Heart left ventricle (tissue), 16 donors: ENCODE measurements at regions not wholly inside any gene's neighbourhood (a gene's known extent, or its start where the extent isn't known, plus 50 kb on each side); places are given as distances from the start of the nearest gene placed in this dataset.

Source experiments
- ATAC-seq, 4 donors: fragments of 200-7000 bp; cut with Tn5 transposase; one replicate each; pipeline ENCODE4 v1.9.1; 2020 to 2022; ENCODE audit warnings: moderate library complexity in 4 of 4, mild to moderate bottlenecking in 3 of 4, moderate number of reproducible peaks in 1 of 4
- DNase-seq, 5 donors: peaks; one replicate each; pipeline ENCODE4 v3.0.0-alpha.2; 2020
- H3K27ac ChIP-seq, 12 donors: fragments of 200-600 bp; sonication (generic) in 4 of 12; one replicate each; pipeline versions ENCODE4 v1.5.0 to v1.8.0; 2016 to 2022; ENCODE audit warnings: mild to moderate bottlenecking in 2 of 12
- H3K27me3 ChIP-seq, 9 donors: fragments of 200-600 bp; sonication (generic) in 2 of 9; one replicate each; pipeline versions ENCODE4 v1.5.1 to v1.8.0; 2016 to 2022; ENCODE audit warnings: mild to moderate bottlenecking in 3 of 9
- H3K36me3 ChIP-seq, 9 donors: fragments of 200-600 bp; sonication (generic) in 2 of 9; one replicate each; pipeline versions ENCODE4 v1.5.0 to v1.8.0; 2018 to 2022; ENCODE audit warnings: mild to moderate bottlenecking in 2 of 9
- H3K4me1 ChIP-seq, 12 donors: fragments of 200-600 bp; sonication (generic) in 4 of 12; one replicate each; pipeline versions ENCODE4 v1.5.0 to v1.8.0; 2016 to 2022; ENCODE audit warnings: mild to moderate bottlenecking in 3 of 12
- H3K4me3 ChIP-seq, 12 donors: fragments of 200-600 bp; sonication (generic) in 4 of 12; one replicate each; pipeline versions ENCODE4 v1.5.0 to v1.8.0; 2017 to 2022; ENCODE audit warnings: mild to moderate bottlenecking in 9 of 12, moderate library complexity in 4 of 12
- H3K9me3 ChIP-seq, 12 donors: fragments of 200-600 bp; sonication (generic) in 4 of 12; one replicate each; pipeline versions ENCODE4 v1.5.0 to v1.8.0; 2016 to 2022; ENCODE audit warnings: mild to moderate bottlenecking in 1 of 12
- CTCF ChIP-seq, 12 donors: fragments of 200-600 bp; sonication (generic) in 4 of 12; IDR thresholded peaks; one replicate each; pipeline versions ENCODE4 v1.5.0 to v1.8.0; 2018 to 2022; ENCODE audit warnings: antibody characterized with exemption in 12 of 12, mild to moderate bottlenecking in 5 of 12
- POLR2A ChIP-seq, 2 donors: fragments of 450-650 bp; IDR thresholded peaks; one replicate each; pipeline ENCODE4 v1.6.1; 2017; ENCODE audit warnings: antibody characterized with exemption in 2 of 2, mild to moderate bottlenecking in 2 of 2, moderate library complexity in 2 of 2
- WGBS, 4 donors: extraction: QIAGEN DNeasy Blood & Tissue Kit in 2 of 4; methylation state at CpG; one replicate each; pipeline versions ENCODE4 v1.1.5 to v1.1.7; 2013 to 2018; 5-methylcytosine and 5-hydroxymethylcytosine counted together
- intact Hi-C, 10 donors: fragments of 100-400 bp; cut with DNase I; formaldehyde crosslinking; loops; one replicate each; pipeline versions ENCODE4 v1.11.1 to v1.14.2; 2022
- donor health status: ischemic (EF 13 %, LVEDD 7.1; RV severe dilation, severe dysfunction).
- donor health status: healthy with polysubstance abuse.
- donor health status: DM: no; HTN: yes; CAD: no.
- donor health status: DM: no; HTN: no; CAD: no.
- donor health status: ischemic (EF 25% LVEDD 6.9; RV normal size, moderate dysfunction).
- donor health status: ischemic (EF 25% LVEDD 5.7; RV mildly dilated, moderate dysfunction).
- donor health status: healthy.
- donor health status: DM: yes; HTN: yes; CAD: no.
- donor health status: ischemic (EF 35%, LVEDD 5.7; RV mildly dilated, moderate dysfunction).
- donor health status: nonischemic (EF 11% LVEDD 7.7; RV severe dilation, severe dysfunction).
- donor health status: DM: yes; HTN: yes; CAD: no.
- donor health status: PGD.
- donor health status: ischemic (EF 29% LVEDD 5.4; RV normal size, mild dysfunction).
- donor health status: nonischemic (EF 23%, LVEDD 6.1; RV moderate dilation, normal function).

DNA sequence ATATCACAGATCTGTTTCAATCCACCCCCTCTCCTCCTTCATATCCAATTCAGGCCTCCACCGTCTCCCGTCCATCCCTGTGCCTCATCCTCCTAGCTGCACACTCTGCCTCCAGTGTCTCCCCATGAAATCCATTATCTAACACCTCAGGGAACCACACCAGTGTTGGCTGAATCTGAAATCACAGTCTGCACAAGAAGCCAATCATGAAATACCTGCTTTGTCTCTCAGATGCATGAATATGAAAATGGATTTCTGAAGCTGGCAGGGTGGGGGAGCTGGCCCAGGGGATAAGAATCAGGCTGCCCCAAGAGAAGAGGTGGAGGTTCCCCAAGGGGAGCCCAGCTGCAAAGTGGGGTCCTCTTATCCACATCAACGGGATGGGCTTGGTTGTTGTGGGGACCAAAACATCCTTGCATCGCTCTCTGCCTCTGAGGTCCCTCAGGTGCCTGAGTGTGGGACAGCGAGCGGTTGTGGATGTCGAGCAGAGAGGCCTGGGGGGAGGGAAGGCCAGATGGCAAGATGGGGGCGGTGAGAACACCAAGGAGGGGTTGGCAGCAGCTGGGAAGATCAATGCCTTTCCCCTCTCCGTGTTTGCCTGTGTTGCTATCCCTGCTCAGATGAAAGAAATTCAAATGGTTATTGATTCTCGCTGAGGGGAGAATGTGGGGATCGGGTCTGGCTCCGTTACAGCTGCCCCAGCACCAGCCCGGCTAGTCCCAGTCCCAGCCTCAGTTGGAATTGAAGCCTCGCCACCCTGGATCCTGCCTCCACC lies 237.3 kb upstream of the POU3F1 start:
- WGBS, 4 donors: 64 to 82% (median 71%) methylated on average over 14 of the region's 14 CpGs

DNA sequence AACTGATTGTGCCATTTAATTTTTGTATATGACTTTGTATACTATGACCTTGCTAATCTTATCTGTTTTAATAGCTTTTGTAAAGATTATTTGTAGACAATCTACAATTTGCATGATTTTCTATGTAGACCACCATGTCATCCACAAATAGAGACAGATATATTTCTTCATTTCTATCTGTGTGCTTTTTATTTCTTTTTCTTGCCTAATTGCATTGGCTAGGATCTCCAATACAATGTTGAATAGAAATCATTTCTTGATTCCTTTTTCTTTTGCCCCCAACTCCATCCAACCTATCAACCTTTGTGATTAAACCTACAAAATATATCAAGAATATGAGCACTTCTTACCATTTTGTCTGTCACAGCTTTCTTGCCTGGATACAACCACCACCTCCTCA lies 232.6 kb upstream of the POU3F1 start:
- H3K4me3 ChIP-seq: no peak overlapping the region
- H3K9me3 ChIP-seq: peaks cover 0 to 29% (median 13%) of the 10 kb centered on the region in 12 donors
- H3K4me1 ChIP-seq: no peaks in the 10 kb centered on the region
- H3K36me3 ChIP-seq: no peaks in the 10 kb centered on the region
- intact Hi-C loops: no loop called here
- ATAC-seq: no peak
- H3K27me3 ChIP-seq: peaks cover 0 to 11% (median 0%) of the 10 kb centered on the region in 9 donors
- TF ChIP-seq CTCF (IDR thresholded peaks at IDR 0.05): no peak
- no peak for TF ChIP-seq POLR2A (IDR thresholded peaks at IDR 0.05)
- no peak for DNase-seq
- H3K27ac ChIP-seq: no peak overlapping the region

More for the DNA sequence above, 237.3 kb upstream of the POU3F1 start:
- no peak overlapping the region for H3K4me3 ChIP-seq
- intact Hi-C loops: no loop called here
- no peak overlapping the region for H3K27ac ChIP-seq
- DNase-seq (no peak), ATAC-seq (no peak)
- no peaks in the 10 kb centered on the region for H3K36me3 ChIP-seq
- peaks cover 0 to 11% (median 0%) of the 10 kb centered on the region in 9 donors for H3K27me3 ChIP-seq
- TF ChIP-seq CTCF (IDR thresholded peaks at IDR 0.05) (no peak), POLR2A (IDR thresholded peaks at IDR 0.05) (no peak)
- H3K4me1 ChIP-seq: no peaks in the 10 kb centered on the region
- H3K9me3 ChIP-seq: peaks cover 0 to 12% (median 9%) of the 10 kb centered on the region in 12 donors

- 76 to 84% (median 78%) methylated on average over 2 of the region's 2 CpGs for WGBS, 4 donors
- Histone ChIP-seq H3K9me3 (peaks cover 0 to 29% (median 13%) of the 10 kb centered on the region in 12 donors), H3K4me3 (no peak overlapping the region), H3K27ac (no peak overlapping the region), H3K36me3 (no peaks in the 10 kb centered on the region), H3K4me1 (no peaks in the 10 kb centered on the region), H3K27me3 (peaks cover 0 to 11% (median 0%) of the 10 kb centered on the region in 9 donors)
- no peak for ATAC-seq
- TF ChIP-seq CTCF (IDR thresholded peaks at IDR 0.05) (no peak), POLR2A (IDR thresholded peaks at IDR 0.05) (no peak)
- DNase-seq: no peak
- intact Hi-C loops: no loop called here
These were observed 231.1 kb upstream of the POU3F1 start for GRCh38 chr1:38277646-38278045.

DNA sequence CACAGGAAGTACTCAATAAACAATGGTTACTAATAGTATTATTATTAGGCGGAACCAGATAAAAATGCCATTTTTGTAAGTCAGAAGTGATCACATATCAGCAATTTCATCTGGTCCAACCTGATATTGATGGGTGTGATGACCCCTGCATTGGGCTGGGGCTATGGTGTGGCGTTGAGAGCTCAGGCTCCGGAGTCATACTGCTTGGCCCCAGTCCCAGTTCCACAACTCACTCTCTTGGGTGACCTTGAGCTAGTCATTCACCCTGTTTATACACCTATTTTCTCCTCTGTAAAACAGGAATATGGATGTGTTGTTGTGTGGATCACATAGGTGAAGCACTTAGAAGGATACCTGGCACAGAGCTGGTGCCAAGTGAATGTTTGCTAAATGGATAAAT lies 229.4 kb upstream of the POU3F1 start:
- Histone ChIP-seq H3K4me1 (no peaks in the 10 kb centered on the region), H3K9me3 (peaks cover 0 to 29% (median 13%) of the 10 kb centered on the region in 12 donors), H3K36me3 (no peaks in the 10 kb centered on the region), H3K27ac (no peak overlapping the region), H3K27me3 (peaks cover 0 to 17% (median 7%) of the 10 kb centered on the region in 9 donors), H3K4me3 (no peak overlapping the region)
- ATAC-seq (no peak), DNase-seq (no peak)
- TF ChIP-seq CTCF (IDR thresholded peaks at IDR 0.05): no peak
- TF ChIP-seq POLR2A (IDR thresholded peaks at IDR 0.05): no peak
- 81 to 86% (median 83%) methylated on average over 3 of the region's 3 CpGs for WGBS, 4 donors
- intact Hi-C loops: no loop called here
